Testis (tissue), 2 donors: ENCODE measurements at regions not wholly inside any gene's neighbourhood (a gene's known extent, or its start where the extent isn't known, plus 50 kb on each side); places are given as distances from the start of the nearest gene placed in this dataset.

Experiments
- POLR2A ChIP-seq: fragments of 450-650 bp; IDR thresholded peaks from one replicate; pipeline ENCODE4 v1.6.1; 2017; ENCODE audit warnings: antibody characterized with exemption, mild to moderate bottlenecking, moderate library complexity
- TF ChIP-seq, protein P1 (sequence below), 3 experiments: fragments of 450-650 bp in 2 of 3; fragments of 200-600 bp in 1 of 3; sonication (generic) in 1 of 3; IDR thresholded peaks; one replicate each; pipeline ENCODE4 v1.5.1; 2016 to 2019; ENCODE audit warnings: antibody characterized with exemption in 3 of 3, mild to moderate bottlenecking in 2 of 3, moderate library complexity in 1 of 3

DNA sequence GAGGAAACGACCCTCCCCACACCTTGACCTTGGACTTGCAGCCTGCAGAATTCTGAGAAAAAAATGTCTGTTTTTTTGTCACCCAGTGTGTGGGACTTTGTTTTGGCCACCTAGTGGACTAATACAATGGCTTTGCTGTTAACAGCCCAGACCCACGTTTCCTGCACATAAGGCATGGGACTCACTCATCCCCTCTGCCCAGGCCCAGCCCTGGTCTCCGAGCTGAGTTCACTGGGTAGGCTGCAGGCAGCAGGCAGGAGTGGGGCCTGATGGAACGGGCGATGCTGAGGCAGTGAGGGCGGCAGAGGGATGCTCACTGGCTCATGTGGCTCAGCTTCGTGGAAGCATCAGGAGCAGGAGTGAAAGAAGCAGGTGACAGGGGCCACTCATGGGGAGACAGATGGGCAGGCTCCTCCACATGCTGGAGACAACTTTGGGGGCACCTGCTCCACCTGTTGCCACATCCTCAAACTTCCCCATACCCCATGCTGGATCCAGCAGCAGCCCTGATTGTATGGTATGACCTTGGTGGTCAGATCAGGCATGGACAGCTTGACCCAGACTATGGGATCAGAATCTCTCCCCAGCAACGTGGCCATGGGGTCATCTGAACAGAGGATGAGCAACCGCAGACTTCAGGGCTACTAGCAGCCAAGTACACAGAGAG lies 65.8 kb upstream of the ANTXRL start:
- TF ChIP-seq, protein P1, sequence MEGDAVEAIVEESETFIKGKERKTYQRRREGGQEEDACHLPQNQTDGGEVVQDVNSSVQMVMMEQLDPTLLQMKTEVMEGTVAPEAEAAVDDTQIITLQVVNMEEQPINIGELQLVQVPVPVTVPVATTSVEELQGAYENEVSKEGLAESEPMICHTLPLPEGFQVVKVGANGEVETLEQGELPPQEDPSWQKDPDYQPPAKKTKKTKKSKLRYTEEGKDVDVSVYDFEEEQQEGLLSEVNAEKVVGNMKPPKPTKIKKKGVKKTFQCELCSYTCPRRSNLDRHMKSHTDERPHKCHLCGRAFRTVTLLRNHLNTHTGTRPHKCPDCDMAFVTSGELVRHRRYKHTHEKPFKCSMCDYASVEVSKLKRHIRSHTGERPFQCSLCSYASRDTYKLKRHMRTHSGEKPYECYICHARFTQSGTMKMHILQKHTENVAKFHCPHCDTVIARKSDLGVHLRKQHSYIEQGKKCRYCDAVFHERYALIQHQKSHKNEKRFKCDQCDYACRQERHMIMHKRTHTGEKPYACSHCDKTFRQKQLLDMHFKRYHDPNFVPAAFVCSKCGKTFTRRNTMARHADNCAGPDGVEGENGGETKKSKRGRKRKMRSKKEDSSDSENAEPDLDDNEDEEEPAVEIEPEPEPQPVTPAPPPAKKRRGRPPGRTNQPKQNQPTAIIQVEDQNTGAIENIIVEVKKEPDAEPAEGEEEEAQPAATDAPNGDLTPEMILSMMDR (IDR thresholded peaks at IDR 0.05): peak; percentile 6 to 20 (median 17)
- no peak for TF ChIP-seq POLR2A
